ENCODE measurements at regions not wholly inside any gene's neighbourhood (a gene's known extent, or its start where the extent isn't known, plus 50 kb on each side); places are given as distances from the start of the nearest gene placed in this dataset.
"Not testable (repeated sequence)": the region's sequence is repeated elsewhere in the genome, so short reads cannot be mapped to it uniquely, and the experiment has no call there.

GRCh38 chr18:46179306-46179705, 75.1 kb downstream of the HAUS1 start:
- DNase-seq (ENCODE audit: low read depth, low spot score) = no peak

GRCh38 chr18:46182633-46183358, 78.6 kb downstream of the HAUS1 start:
- no peak for DNase-seq (ENCODE audit: low read depth, low spot score)

- not testable (repeated sequence) for DNase-seq (ENCODE audit: low read depth, low spot score)
Measured at GRCh38 chr18:46184296-46184695, 80.1 kb downstream of the HAUS1 start.

GRCh38 chr18:46184727-46185126, 80.5 kb downstream of the HAUS1 start:
- DNase-seq (ENCODE audit: low read depth, low spot score) = no peak

GRCh38 chr18:46190667-46191066, 86.5 kb downstream of the HAUS1 start:
- DNase-seq (ENCODE audit: low read depth, low spot score) = no peak

- no peak for DNase-seq (ENCODE audit: low read depth, low spot score)
Measured at GRCh38 chr18:46196627-46197243, 92.5 kb downstream of the HAUS1 start.

GRCh38 chr18:46199515-46200147, 95.4 kb downstream of the HAUS1 start:
- peak; percentile 32 for DNase-seq (ENCODE audit: low read depth, low spot score)

- not testable (repeated sequence) for DNase-seq (ENCODE audit: low read depth, low spot score)
Measured at GRCh38 chr18:46200178-46201055, 96.2 kb downstream of the HAUS1 start.

GRCh38 chr18:46204143-46204542, 100.0 kb downstream of the HAUS1 start:
- no peak for DNase-seq (ENCODE audit: low read depth, low spot score)

GRCh38 chr18:46207985-46208384, 103.8 kb downstream of the HAUS1 start:
- no peak for DNase-seq (ENCODE audit: low read depth, low spot score)

- DNase-seq (ENCODE audit: low read depth, low spot score) = no peak
Measured at GRCh38 chr18:46209161-46209560, 105.0 kb downstream of the HAUS1 start.

- DNase-seq (ENCODE audit: low read depth, low spot score) = no peak
Measured at GRCh38 chr18:46211816-46212215, 107.6 kb downstream of the HAUS1 start.

GRCh38 chr18:46212398-46212797, 108.2 kb downstream of the HAUS1 start:
- DNase-seq (ENCODE audit: low read depth, low spot score) = no peak

- no peak for DNase-seq (ENCODE audit: low read depth, low spot score)
Measured at GRCh38 chr18:46213295-46213694, 109.1 kb downstream of the HAUS1 start.

- no peak for DNase-seq (ENCODE audit: low read depth, low spot score)
Measured at GRCh38 chr18:46214435-46214834, 110.2 kb downstream of the HAUS1 start.

- no peak for DNase-seq (ENCODE audit: low read depth, low spot score)
Measured at GRCh38 chr18:46215902-46216723, 111.9 kb downstream of the HAUS1 start.

GRCh38 chr18:46220116-46220515, 115.9 kb downstream of the HAUS1 start:
- no peak for DNase-seq (ENCODE audit: low read depth, low spot score)

- no peak for DNase-seq (ENCODE audit: low read depth, low spot score)
Measured at GRCh38 chr18:46222093-46222492, 117.9 kb downstream of the HAUS1 start.

GRCh38 chr18:46222710-46223360, 118.7 kb downstream of the HAUS1 start:
- DNase-seq (ENCODE audit: low read depth, low spot score) = no peak

- DNase-seq (ENCODE audit: low read depth, low spot score) = no peak
Measured at GRCh38 chr18:46224181-46224775, 120.1 kb downstream of the HAUS1 start.
